ENCODE measurements at regions not wholly inside any gene's neighbourhood (a gene's known extent, or its start where the extent isn't known, plus 50 kb on each side); places are given as distances from the start of the nearest gene placed in this dataset.
"Not testable (repeated sequence)": the region's sequence is repeated elsewhere in the genome, so short reads cannot be mapped to it uniquely, and the experiment has no call there.

- no peak for DNase-seq (ENCODE audit: low read depth, low spot score)
These were observed 446.8 kb upstream of the PLXNA2 start for GRCh38 chr1:208691012-208691411.

GRCh38 chr1:208709981-208710380 is 465.8 kb upstream of the PLXNA2 start:
- no peak for DNase-seq (ENCODE audit: low read depth, low spot score)

DNA sequence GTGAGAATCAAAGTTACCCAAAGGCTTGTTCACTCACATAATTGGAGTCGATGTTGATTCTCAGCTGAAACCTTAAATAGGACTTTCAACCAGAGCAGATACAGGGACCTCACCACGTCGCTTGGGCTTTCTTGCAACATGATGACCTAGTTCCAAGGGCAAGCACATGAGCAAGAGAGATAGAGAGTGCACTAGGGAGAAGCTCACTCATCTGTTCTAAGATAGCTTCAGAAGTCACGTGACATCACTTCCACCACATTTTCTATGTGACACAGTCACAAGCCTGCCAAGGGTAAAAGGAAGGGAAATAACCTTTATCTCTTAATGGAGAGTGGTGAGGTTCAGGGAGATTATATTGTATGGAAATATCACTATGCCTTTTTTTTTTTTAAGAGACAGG is 470.1 kb upstream of the PLXNA2 start:
- no peak for DNase-seq (ENCODE audit: low read depth, low spot score)

DNA sequence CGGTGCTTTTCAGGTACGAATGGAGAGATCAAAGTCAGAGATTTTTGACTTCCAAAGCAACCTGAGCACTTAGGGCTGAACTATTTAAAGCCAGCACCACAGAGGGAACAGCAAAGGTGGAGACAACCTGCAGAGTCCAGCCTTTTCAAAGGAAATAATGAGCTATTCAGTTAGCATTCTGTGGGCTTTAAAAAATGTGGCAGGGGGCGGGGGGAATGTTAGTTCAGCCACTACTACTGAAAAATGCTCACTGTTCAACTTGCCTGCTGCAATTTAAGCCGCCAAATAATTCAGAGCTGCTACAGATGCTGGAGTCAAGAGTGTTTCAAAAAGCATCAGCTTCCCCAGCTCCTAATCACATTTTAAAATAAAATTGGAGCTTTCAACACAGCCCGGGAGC is 473.3 kb upstream of the PLXNA2 start:
- no peak for DNase-seq (ENCODE audit: low read depth, low spot score)

GRCh38 chr1:208722592-208722991 is 478.4 kb upstream of the PLXNA2 start:
- DNase-seq (ENCODE audit: low read depth, low spot score) = no peak

DNA sequence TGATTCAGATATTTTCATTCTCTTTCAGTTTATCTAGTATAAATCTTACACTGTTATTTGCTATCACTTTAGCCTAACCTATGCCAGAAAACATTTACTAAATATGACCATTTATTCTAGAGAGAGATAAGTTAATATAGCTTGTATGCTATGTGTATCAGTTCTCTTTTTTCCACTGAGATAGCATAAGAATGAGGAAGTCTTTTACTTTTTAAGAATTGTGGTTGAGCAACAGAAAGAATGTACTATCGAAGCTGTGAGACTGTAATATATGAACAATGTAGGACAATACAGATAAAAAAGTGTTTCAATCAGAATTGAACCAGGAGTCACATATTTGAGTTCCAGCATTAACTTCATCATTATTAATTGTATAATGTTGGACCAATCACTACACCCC is 479.9 kb upstream of the PLXNA2 start:
- DNase-seq (ENCODE audit: low read depth, low spot score) = no peak

DNA sequence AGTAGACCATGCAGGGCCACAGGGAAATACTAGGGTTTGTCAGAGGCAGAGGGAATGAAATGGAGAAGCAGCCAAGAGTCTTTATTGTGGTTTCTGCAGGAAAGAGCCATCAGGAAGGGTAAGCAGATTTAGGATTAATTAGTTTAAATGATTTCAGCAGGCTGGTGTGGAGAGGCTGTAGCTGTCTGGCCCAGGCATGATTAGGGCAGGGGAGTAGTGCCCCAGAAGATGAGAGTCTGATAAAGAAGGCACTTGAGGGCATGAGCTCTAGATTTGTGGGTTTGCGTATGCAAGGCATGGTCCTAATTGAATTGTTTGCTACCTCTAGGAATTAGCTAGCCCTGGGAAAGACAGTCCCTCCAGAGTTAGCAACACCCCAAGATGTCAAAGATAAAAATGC is 484.6 kb upstream of the PLXNA2 start:
- DNase-seq (ENCODE audit: low read depth, low spot score) = no peak

DNA sequence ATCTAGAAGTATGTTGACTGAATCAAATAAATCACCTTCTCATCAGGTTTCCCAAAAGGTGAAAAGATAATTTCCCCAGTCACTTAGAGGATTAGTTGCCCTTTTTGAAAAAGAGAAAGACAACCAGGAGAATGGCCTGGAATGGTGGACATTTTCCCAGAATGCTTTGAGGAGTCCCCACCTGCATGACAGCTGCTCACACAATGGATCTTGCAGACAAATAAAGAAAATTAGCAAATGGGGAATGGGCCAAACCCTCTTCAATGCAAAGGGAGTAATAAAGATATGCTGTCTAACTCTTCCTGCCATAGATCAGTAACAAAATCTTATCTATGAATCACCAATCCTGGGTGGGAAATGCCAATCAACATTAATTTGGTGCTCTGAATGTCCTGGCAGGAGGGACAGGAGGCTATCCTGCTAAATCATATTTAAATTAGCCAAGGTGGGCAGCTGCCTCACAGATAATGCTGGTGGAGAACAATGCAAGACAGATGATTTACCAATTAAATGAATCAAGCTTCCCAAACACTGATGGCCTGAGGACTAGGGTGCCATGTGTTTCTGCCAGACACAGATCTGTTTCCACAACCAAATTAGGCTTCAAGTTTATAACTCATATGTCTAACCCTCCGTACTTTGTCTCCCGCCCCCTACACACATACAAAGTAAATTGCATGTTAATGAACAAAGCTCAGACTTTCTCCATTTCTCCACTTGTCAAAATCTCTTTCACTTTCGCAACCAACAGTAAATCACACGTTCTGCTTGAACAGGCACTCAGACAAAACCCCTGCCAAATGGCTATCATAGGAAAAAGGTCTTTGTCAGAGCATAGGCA is 488.0 kb upstream of the PLXNA2 start:
- no peak for DNase-seq (ENCODE audit: low read depth, low spot score)

DNA sequence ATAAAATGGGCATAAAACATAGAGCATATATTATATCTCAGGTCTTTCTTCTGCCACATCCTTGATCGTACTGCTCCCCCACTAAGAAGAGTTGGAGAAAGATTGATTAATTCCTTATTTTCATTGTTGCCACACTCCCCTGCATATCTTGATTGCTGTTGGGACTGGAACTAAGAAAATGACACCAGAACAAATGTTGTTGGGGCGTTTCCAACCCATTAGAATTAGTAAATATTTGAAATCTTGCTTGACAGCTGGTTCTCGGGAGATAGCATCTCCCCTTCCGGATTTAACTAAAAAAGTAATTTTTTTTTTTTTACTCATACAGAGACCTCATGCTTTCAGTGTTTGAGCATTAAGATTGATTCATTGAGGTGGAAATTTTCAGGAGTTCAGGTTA is 493.0 kb upstream of the PLXNA2 start:
- DNase-seq (ENCODE audit: low read depth, low spot score) = no peak

GRCh38 chr1:208737922-208738321 is 493.7 kb upstream of the PLXNA2 start:
- DNase-seq (ENCODE audit: low read depth, low spot score) = no peak

DNA sequence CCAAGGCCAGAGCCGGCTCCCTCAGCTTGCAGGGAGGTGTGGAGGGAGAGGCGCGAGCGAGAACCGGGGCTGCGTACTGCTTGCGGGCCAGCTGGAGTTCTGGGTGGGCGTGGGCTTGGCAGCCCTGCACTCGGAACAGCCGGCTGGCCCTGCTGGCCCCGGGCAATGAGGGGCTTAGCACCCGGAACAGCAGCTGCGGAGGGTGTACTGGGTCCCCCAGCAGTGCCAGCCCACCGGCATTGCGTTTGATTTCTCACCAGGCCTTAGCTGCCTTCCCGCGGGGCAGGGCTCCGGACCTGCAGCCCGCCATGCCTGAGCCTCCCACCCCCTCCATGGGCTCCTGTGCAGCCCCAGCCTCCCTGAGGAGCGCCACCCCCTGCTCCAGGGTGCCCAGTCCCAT is 495.5 kb upstream of the PLXNA2 start:
- DNase-seq (ENCODE audit: low read depth, low spot score) = not testable (repeated sequence)

DNA sequence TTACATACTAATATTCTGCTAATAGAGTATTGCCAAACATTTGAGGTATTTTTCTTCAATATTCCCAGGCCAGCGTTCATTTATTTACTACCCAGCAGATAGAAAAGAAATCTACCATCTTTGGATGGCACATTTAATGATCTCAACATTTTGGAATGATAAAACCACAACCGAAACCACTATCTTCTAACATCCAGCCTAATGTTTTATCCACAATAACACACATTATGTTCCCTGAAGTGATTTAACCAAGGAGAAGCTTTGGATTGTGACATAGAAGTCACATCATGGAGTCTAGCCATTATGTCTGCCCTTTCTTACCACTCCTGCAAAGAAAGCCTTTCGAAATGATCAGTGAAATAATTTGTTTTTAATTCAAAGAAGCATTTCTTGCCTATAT is 497.1 kb upstream of the PLXNA2 start:
- no peak for DNase-seq (ENCODE audit: low read depth, low spot score)

- no peak for DNase-seq (ENCODE audit: low read depth, low spot score)
These were observed 499.2 kb upstream of the PLXNA2 start for GRCh38 chr1:208743361-208743760.

DNA sequence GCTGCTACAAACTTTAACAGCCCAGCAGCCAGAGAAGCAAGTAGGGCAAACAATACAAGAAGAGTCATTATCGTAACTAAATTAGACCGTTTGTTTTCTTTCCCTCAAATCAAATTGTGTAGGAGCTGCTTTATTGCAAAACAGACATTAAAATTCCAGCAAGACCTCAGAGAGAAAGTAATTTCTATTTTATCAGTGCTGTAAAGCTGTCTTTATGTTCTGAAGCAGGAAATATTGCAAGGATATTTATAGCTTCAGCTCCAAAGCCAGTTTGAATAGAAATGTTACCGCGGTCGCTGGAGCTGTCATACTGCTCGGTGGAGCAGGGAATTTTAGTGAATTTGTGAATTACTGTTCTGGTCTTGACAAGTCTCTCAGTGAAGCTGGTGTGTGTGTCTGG is 503.8 kb upstream of the PLXNA2 start:
- DNase-seq (ENCODE audit: low read depth, low spot score) = no peak

- no peak for DNase-seq (ENCODE audit: low read depth, low spot score)
These were observed 504.4 kb upstream of the PLXNA2 start for GRCh38 chr1:208748387-208749165.

DNA sequence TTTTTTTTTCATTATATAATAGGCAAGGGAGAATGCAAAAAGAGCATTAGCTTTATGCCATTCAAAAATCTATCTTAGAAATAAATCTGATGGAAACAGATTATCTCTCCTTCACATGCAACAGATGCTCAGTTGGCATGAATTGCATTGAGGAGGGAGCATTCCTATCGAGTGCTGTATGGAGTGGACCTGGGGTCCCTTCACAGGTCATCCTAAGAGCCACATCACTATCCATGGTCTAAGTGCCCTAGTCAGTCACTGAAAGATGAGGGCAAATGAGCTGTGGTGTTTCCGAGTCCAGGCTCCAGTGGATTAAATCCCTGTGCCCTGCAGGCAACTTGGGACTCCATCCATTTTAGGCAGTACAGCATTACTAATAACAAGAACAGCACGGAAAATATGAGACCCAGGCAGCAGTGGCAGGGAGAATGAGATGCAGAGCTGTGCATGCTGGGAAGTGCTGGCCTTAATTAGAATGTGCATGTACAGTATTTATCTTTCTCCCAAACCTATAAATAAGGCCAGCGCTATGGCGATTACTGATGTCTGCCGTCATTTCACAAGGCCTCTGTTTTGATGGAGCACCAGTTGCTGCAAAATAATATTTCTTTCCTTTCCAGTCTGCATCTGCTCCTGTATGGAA is 512.3 kb upstream of the PLXNA2 start:
- DNase-seq (ENCODE audit: low read depth, low spot score) = no peak

GRCh38 chr1:208757846-208758245 is 513.7 kb upstream of the PLXNA2 start:
- DNase-seq (ENCODE audit: low read depth, low spot score) = no peak

DNA sequence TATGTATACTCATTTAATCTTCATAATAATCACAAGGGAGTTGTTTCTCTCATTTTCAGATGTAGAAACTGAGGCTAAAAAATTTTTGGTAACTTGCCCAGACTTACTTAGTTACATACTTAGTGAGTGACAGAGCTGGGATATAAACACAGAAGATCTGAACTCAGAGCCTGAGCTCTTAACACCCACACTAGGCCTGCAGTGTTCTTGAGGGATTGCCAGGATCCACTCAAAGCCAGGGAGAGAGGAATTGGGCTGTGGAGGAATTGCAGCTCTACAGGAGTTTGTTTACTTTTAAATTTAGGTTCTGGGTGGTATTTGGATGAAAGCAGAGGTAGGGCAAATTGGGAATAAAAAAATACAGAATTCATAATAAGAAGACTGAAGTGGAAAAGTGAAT is 515.1 kb upstream of the PLXNA2 start:
- DNase-seq (ENCODE audit: low read depth, low spot score) = no peak

DNA sequence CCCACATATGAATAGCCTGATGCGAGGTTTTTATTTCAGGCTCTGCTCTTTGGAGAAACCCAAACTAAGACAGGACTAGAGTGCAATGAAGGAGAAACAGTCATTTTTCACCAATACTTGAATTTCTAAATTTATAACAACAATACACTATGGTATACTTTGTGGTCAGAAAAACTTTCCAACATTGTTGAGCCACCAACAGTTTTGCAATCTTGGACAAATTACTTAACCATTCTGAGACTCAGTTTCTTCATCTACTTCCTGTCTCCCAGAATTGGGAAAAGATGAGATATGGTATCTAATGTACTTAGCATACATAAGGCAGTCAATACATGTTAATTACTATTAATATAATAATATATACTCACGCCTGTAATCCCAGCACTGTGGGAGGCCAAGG is 519.8 kb upstream of the PLXNA2 start:
- DNase-seq (ENCODE audit: low read depth, low spot score) = no peak

DNA sequence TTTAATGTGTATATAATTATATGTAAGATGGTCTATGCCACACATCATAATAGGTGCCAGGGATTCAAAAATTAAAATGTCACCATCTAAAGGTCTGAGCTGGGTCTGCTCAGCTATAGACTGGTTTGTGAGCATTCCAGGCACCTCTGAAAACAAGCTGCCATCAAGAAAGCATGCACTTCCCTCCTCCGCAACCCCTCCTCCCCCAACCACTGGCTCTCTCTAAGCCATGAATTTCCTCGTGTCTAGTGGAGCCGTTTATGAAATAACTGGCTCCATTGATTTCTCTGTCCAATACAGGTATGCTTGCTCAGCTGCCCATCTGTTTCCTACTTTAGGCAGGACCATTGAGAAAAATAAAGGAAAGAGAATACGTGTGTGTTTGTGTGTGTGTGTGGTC is 522.6 kb upstream of the PLXNA2 start:
- DNase-seq (ENCODE audit: low read depth, low spot score) = no peak

- no peak for DNase-seq (ENCODE audit: low read depth, low spot score)
These were observed 523.6 kb upstream of the PLXNA2 start for GRCh38 chr1:208767816-208768215.

DNA sequence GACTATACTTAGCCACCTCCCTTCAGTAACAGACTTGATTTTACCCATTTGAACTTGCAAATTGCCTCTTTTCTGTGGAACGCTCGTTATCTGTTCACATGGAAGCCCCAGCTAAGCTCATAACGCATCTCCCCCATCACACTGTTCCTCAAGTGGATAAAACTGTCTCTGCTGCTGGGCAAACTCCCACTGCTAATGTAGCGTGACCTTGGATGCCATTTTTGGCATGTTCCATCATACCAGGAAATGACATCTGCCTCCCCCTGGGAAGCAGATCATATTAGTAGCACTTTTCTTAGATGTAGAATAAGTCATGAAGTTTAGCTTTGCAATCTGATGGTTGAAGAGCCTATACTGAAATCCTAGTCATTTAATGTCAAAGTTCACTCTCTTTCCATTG is 528.7 kb upstream of the PLXNA2 start:
- no peak for DNase-seq (ENCODE audit: low read depth, low spot score)

Data from pulmonary artery endothelial cell (primary cell).